Left forelimb (tissue), 1 donor: ENCODE measurements at regions not wholly inside any gene's neighbourhood (a gene's known extent, or its start where the extent isn't known, plus 50 kb on each side); places are given as distances from the start of the nearest gene placed in this dataset.
"Not testable (repeated sequence)": the region's sequence is repeated elsewhere in the genome, so short reads cannot be mapped to it uniquely, and the experiment has no call there.

ENCODE experiments used
- DNase-seq: peaks from one replicate; pipeline ENCODE4 v3.0.0-alpha.2; 2018; ENCODE audit warnings: low spot score

- no peak for DNase-seq
These were observed 206.8 kb upstream of the ZNF217 start for GRCh38 chr20:53800418-53800817.

- DNase-seq, result no peak
These were observed 203.4 kb upstream of the ZNF217 start for GRCh38 chr20:53797085-53797484.

- no peak for DNase-seq
These were observed 201.5 kb upstream of the ZNF217 start for GRCh38 chr20:53795170-53795569.

GRCh38 chr20:53794529-53795115, 201.0 kb upstream of the ZNF217 start:
- no peak for DNase-seq

GRCh38 chr20:53793783-53794383, 200.2 kb upstream of the ZNF217 start:
- DNase-seq, result no peak

GRCh38 chr20:53792946-53793536, 199.4 kb upstream of the ZNF217 start:
- no peak for DNase-seq

GRCh38 chr20:53789989-53790675, 196.5 kb upstream of the ZNF217 start:
- DNase-seq, result no peak

GRCh38 chr20:53788253-53789022, 194.8 kb upstream of the ZNF217 start:
- no peak for DNase-seq

GRCh38 chr20:53787491-53787931, 193.9 kb upstream of the ZNF217 start:
- not testable (repeated sequence) for DNase-seq

- no peak for DNase-seq
These were observed 193.0 kb upstream of the ZNF217 start for GRCh38 chr20:53786445-53787267.

GRCh38 chr20:53786071-53786444, 192.4 kb upstream of the ZNF217 start:
- no peak for DNase-seq

GRCh38 chr20:53785320-53785719, 191.7 kb upstream of the ZNF217 start:
- DNase-seq, result no peak

GRCh38 chr20:53783768-53784167, 190.1 kb upstream of the ZNF217 start:
- no peak for DNase-seq

- DNase-seq, result no peak
These were observed 189.1 kb upstream of the ZNF217 start for GRCh38 chr20:53782612-53783246.

GRCh38 chr20:53779822-53780221, 186.2 kb upstream of the ZNF217 start:
- no peak for DNase-seq

GRCh38 chr20:53778736-53779135, 185.1 kb upstream of the ZNF217 start:
- DNase-seq, result no peak

GRCh38 chr20:53778041-53778516, 184.4 kb upstream of the ZNF217 start:
- no peak for DNase-seq

GRCh38 chr20:53777402-53777801, 183.8 kb upstream of the ZNF217 start:
- DNase-seq, result not testable (repeated sequence)

- no peak for DNase-seq
These were observed 183.2 kb upstream of the ZNF217 start for GRCh38 chr20:53776858-53777257.

GRCh38 chr20:53774461-53775203, 181.0 kb upstream of the ZNF217 start:
- no peak for DNase-seq
